WTC11 (cell line): ENCODE measurements at regions not wholly inside any gene's neighbourhood (a gene's known extent, or its start where the extent isn't known, plus 50 kb on each side); places are given as distances from the start of the nearest gene placed in this dataset.

Experiments used
- ATAC-seq: fragments of 200-7000 bp; cut with Tn5 transposase; 2 replicates; pipeline ENCODE4 v1.10.0; 2021; ENCODE audit warnings: mild to moderate bottlenecking, moderate library complexity
- CTCF ChIA-PET: fragments of 300-600 bp; sonication (Branson Sonifier 250); formaldehyde crosslinking; loops from one replicate; lab custom pipeline; 2021; ENCODE audit warnings: antibody characterized with exemption; lab: Charles Lee
- POLR2A ChIA-PET: fragments of 350-600 bp; sonication (Branson Sonifier 250); formaldehyde crosslinking; loops from one replicate; lab custom pipeline; 2021; ENCODE audit warnings: antibody characterized with exemption; lab: Charles Lee
- DNase-seq: peaks from one replicate; pipeline ENCODE4 v3.0.0; 2021; ENCODE audit warnings: low spot score
- H3K27ac Mint-ChIP-seq: 2 replicates; pipeline ENCODE4 v1.8.0; 2021; ENCODE audit warnings: mixed read lengths
- H3K27me3 Mint-ChIP-seq: 2 replicates; pipeline ENCODE4 v1.8.0; 2021; ENCODE audit warnings: low read depth, mild to moderate bottlenecking, moderate library complexity, mixed read lengths
- H3K36me3 Mint-ChIP-seq: 2 replicates; pipeline ENCODE4 v1.8.0; 2021; ENCODE audit warnings: mixed read lengths
- H3K4me1 Mint-ChIP-seq: 2 replicates; pipeline ENCODE4 v1.8.0; 2022; ENCODE audit warnings: mixed read lengths
- H3K4me3 Mint-ChIP-seq: 2 replicates; pipeline ENCODE4 v1.8.0; 2021; ENCODE audit warnings: mild to moderate bottlenecking, moderate library complexity, mixed read lengths
- H3K9me3 Mint-ChIP-seq: 2 replicates; pipeline ENCODE4 v1.8.0; 2021; ENCODE audit warnings: mixed read lengths
- CBFB ChIP-seq: sonication (generic); formaldehyde crosslinking; IDR thresholded peaks from 2 replicates; pipeline ENCODE4 v1.8.1; 2022; ENCODE audit warnings: mild to moderate bottlenecking, low read depth, missing genetic modification reagents
- ELF4 ChIP-seq: sonication (generic); formaldehyde crosslinking; IDR thresholded peaks from 2 replicates; pipeline ENCODE4 v1.8.1; 2022; ENCODE audit warnings: low read depth, mild to moderate bottlenecking, moderate library complexity, missing genetic modification reagents
- ETV6 ChIP-seq: sonication (generic); formaldehyde crosslinking; IDR thresholded peaks from 2 replicates; pipeline ENCODE4 v1.8.1; 2022; ENCODE audit warnings: mild to moderate bottlenecking, missing genetic modification reagents
- FOXP1 ChIP-seq: sonication (generic); formaldehyde crosslinking; IDR thresholded peaks from 2 replicates; pipeline ENCODE4 v1.8.0; 2022; ENCODE audit warnings: missing genetic modification reagents, mild to moderate bottlenecking, moderate library complexity, borderline replicate concordance
- HMGA2 ChIP-seq: fragments of 250-450 bp; sonication (Bioruptor Pico); IDR thresholded peaks from 2 replicates; pipeline ENCODE4 v1.4.0; 2021; ENCODE audit warnings: mild to moderate bottlenecking, moderate library complexity
- NFYB ChIP-seq: sonication (generic); formaldehyde crosslinking; conservative IDR thresholded peaks from 2 replicates; pipeline ENCODE4 v1.8.0; 2022; ENCODE audit warnings: low read depth, missing genetic modification reagents
- ZNF121 ChIP-seq: sonication (generic); formaldehyde crosslinking; IDR thresholded peaks from 2 replicates; pipeline ENCODE4 v1.8.0; 2023; ENCODE audit warnings: missing genetic modification reagents
- ZNF219 ChIP-seq: sonication (generic); formaldehyde crosslinking; IDR thresholded peaks from 2 replicates; pipeline ENCODE4 v1.8.0; 2023; ENCODE audit warnings: missing genetic modification reagents, mild to moderate bottlenecking, borderline replicate concordance
- ZNF416 ChIP-seq: fragments of 250-450 bp; sonication (Bioruptor Pico); IDR thresholded peaks from 2 replicates; pipeline ENCODE4 v1.9.0; 2021; ENCODE audit warnings: mild to moderate bottlenecking, inconsistent platforms
- TF ChIP-seq, protein P1 (sequence below): sonication (generic); formaldehyde crosslinking; IDR thresholded peaks from 2 replicates; pipeline ENCODE4 v1.8.0; 2023; ENCODE audit warnings: missing genetic modification reagents
- TF ChIP-seq, protein P2 (sequence below): fragments of 250-450 bp; sonication (Bioruptor Pico); conservative IDR thresholded peaks from 2 replicates; pipeline ENCODE4 v1.9.0; 2021; ENCODE audit warnings: mild to moderate bottlenecking
- TF ChIP-seq, protein P3 (sequence below): sonication (generic); formaldehyde crosslinking; IDR thresholded peaks from 2 replicates; pipeline ENCODE4 v1.8.0; 2022; ENCODE audit warnings: missing genetic modification reagents
- TF ChIP-seq, protein P4 (sequence below): sonication (generic); formaldehyde crosslinking; IDR thresholded peaks from 2 replicates; pipeline ENCODE4 v1.8.1; 2023; ENCODE audit warnings: mild to moderate bottlenecking, missing genetic modification reagents, moderate library complexity
- TF ChIP-seq, protein P5 (sequence below): sonication (generic); formaldehyde crosslinking; conservative IDR thresholded peaks from 2 replicates; pipeline ENCODE4 v1.8.1; 2023; ENCODE audit warnings: mild to moderate bottlenecking, low read depth, missing genetic modification reagents, moderate library complexity
- TF ChIP-seq, protein P6 (sequence below): sonication (generic); formaldehyde crosslinking; IDR thresholded peaks from 2 replicates; pipeline ENCODE4 v1.8.1; 2022; ENCODE audit warnings: mild to moderate bottlenecking, missing genetic modification reagents, moderate library complexity, borderline replicate concordance
- TF ChIP-seq, protein P7 (sequence below): sonication (generic); formaldehyde crosslinking; IDR thresholded peaks from 2 replicates; pipeline ENCODE4 v1.8.0; 2022; ENCODE audit warnings: mild to moderate bottlenecking, missing genetic modification reagents
- TF ChIP-seq, protein P8 (sequence below): fragments of 250-450 bp; sonication (Bioruptor Pico); IDR thresholded peaks from 2 replicates; pipeline ENCODE4 v2.1.2; 2022; ENCODE audit warnings: mild to moderate bottlenecking, moderate library complexity
- TF ChIP-seq, protein P9 (sequence below): sonication (generic); formaldehyde crosslinking; IDR thresholded peaks from 2 replicates; pipeline ENCODE4 v1.8.0; 2022; ENCODE audit warnings: mild to moderate bottlenecking, missing genetic modification reagents
- TF ChIP-seq, protein P10 (sequence below): sonication (generic); formaldehyde crosslinking; IDR thresholded peaks from 2 replicates; pipeline ENCODE4 v1.8.1; 2022; ENCODE audit warnings: missing genetic modification reagents, borderline replicate concordance

DNA sequence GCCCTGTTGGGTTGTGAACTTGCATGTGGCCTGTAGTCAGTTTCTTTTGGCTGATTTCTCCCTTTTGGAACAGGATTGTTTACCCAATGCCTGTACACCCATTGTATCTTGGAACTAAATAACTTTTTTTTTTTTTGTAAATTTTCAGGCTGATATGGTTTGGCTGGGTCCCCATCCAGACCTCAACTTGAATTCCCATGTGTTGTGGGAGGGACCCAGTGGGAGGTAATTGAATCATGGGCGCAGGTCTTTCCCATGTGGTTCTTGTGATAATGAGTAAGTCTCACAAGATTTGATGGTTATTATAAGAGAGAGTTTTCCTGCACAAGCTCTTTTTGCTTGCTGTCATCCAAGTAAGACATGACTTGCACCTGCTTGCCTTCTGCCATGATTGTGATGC, 253.8 kb upstream of the GBE1 start:
- Mint-ChIP-seq H3K36me3 (peaks cover 32% of the 10 kb centered on the region), H3K4me3 (no peak overlapping the region), H3K27ac (no peak overlapping the region), H3K9me3 (peaks cover 61% of the 10 kb centered on the region)
- no peak for ATAC-seq
- no peak for DNase-seq
- CTCF ChIA-PET, result no interaction called here
- POLR2A ChIA-PET, result no interaction called here
- TF ChIP-seq HMGA2 (no peak), FOXP1 (CRISPR knock-in tag) (no peak), ZNF121 (CRISPR knock-in tag) (no peak), ELF4 (CRISPR knock-in tag) (no peak), ETV6 (CRISPR knock-in tag) (no peak), NFYB (CRISPR knock-in tag) (no peak), CBFB (CRISPR knock-in tag) (no peak), ZNF416 (CRISPR knock-in tag) (no peak), ZNF219 (CRISPR knock-in tag) (no peak)
- TF ChIP-seq, protein P1, sequence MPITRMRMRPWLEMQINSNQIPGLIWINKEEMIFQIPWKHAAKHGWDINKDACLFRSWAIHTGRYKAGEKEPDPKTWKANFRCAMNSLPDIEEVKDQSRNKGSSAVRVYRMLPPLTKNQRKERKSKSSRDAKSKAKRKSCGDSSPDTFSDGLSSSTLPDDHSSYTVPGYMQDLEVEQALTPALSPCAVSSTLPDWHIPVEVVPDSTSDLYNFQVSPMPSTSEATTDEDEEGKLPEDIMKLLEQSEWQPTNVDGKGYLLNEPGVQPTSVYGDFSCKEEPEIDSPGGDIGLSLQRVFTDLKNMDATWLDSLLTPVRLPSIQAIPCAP (CRISPR knock-in tag), result no peak
- TF ChIP-seq, protein P2, sequence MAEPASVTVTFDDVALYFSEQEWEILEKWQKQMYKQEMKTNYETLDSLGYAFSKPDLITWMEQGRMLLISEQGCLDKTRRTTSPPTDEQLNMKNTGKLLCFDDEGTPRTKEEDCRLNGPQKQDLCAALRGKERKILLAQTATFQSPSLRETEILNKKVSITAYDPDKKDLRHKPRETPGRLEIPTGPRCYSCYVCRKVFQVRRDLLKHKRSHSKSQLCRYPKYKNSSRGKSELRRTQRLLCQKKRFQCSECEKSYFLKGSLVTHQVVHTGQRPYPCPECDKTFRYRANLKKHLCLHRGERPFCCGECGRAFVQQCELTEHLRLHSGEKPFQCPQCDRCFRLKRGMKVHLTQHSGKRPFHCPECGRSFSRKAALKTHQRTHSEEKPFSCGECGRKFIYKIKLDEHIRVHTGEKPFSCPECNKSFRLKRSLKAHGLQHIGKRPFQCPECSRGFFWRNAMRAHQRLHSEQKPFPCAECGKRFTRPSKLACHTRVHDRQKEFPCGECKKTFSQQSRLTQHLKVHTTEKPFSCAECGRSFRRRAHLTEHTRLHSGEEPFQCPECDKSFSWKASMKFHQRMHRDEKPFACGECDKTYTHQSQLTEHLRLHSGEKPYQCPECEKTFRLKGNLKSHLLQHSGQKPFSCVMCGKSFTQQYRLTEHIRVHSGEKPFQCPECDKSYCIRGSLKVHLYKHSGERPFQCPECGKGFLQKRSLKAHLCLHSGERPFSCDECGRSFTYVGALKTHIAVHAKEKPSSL (CRISPR knock-in tag), result no peak
- TF ChIP-seq, protein P3, sequence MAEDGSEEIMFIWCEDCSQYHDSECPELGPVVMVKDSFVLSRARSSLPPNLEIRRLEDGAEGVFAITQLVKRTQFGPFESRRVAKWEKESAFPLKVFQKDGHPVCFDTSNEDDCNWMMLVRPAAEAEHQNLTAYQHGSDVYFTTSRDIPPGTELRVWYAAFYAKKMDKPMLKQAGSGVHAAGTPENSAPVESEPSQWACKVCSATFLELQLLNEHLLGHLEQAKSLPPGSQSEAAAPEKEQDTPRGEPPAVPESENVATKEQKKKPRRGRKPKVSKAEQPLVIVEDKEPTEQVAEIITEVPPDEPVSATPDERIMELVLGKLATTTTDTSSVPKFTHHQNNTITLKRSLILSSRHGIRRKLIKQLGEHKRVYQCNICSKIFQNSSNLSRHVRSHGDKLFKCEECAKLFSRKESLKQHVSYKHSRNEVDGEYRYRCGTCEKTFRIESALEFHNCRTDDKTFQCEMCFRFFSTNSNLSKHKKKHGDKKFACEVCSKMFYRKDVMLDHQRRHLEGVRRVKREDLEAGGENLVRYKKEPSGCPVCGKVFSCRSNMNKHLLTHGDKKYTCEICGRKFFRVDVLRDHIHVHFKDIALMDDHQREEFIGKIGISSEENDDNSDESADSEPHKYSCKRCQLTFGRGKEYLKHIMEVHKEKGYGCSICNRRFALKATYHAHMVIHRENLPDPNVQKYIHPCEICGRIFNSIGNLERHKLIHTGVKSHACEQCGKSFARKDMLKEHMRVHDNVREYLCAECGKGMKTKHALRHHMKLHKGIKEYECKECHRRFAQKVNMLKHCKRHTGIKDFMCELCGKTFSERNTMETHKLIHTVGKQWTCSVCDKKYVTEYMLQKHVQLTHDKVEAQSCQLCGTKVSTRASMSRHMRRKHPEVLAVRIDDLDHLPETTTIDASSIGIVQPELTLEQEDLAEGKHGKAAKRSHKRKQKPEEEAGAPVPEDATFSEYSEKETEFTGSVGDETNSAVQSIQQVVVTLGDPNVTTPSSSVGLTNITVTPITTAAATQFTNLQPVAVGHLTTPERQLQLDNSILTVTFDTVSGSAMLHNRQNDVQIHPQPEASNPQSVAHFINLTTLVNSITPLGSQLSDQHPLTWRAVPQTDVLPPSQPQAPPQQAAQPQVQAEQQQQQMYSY (CRISPR knock-in tag), result no peak
- TF ChIP-seq, protein P4, sequence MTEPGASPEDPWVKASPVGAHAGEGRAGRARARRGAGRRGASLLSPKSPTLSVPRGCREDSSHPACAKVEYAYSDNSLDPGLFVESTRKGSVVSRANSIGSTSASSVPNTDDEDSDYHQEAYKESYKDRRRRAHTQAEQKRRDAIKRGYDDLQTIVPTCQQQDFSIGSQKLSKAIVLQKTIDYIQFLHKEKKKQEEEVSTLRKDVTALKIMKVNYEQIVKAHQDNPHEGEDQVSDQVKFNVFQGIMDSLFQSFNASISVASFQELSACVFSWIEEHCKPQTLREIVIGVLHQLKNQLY (CRISPR knock-in tag), result no peak
- TF ChIP-seq, protein P5, sequence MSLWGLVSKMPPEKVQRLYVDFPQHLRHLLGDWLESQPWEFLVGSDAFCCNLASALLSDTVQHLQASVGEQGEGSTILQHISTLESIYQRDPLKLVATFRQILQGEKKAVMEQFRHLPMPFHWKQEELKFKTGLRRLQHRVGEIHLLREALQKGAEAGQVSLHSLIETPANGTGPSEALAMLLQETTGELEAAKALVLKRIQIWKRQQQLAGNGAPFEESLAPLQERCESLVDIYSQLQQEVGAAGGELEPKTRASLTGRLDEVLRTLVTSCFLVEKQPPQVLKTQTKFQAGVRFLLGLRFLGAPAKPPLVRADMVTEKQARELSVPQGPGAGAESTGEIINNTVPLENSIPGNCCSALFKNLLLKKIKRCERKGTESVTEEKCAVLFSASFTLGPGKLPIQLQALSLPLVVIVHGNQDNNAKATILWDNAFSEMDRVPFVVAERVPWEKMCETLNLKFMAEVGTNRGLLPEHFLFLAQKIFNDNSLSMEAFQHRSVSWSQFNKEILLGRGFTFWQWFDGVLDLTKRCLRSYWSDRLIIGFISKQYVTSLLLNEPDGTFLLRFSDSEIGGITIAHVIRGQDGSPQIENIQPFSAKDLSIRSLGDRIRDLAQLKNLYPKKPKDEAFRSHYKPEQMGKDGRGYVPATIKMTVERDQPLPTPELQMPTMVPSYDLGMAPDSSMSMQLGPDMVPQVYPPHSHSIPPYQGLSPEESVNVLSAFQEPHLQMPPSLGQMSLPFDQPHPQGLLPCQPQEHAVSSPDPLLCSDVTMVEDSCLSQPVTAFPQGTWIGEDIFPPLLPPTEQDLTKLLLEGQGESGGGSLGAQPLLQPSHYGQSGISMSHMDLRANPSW (CRISPR knock-in tag), result no peak
- TF ChIP-seq, protein P6, sequence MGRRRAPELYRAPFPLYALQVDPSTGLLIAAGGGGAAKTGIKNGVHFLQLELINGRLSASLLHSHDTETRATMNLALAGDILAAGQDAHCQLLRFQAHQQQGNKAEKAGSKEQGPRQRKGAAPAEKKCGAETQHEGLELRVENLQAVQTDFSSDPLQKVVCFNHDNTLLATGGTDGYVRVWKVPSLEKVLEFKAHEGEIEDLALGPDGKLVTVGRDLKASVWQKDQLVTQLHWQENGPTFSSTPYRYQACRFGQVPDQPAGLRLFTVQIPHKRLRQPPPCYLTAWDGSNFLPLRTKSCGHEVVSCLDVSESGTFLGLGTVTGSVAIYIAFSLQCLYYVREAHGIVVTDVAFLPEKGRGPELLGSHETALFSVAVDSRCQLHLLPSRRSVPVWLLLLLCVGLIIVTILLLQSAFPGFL (CRISPR knock-in tag), result no peak
- TF ChIP-seq, protein P7, sequence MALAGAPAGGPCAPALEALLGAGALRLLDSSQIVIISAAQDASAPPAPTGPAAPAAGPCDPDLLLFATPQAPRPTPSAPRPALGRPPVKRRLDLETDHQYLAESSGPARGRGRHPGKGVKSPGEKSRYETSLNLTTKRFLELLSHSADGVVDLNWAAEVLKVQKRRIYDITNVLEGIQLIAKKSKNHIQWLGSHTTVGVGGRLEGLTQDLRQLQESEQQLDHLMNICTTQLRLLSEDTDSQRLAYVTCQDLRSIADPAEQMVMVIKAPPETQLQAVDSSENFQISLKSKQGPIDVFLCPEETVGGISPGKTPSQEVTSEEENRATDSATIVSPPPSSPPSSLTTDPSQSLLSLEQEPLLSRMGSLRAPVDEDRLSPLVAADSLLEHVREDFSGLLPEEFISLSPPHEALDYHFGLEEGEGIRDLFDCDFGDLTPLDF (CRISPR knock-in tag), result no peak
- TF ChIP-seq, protein P8, sequence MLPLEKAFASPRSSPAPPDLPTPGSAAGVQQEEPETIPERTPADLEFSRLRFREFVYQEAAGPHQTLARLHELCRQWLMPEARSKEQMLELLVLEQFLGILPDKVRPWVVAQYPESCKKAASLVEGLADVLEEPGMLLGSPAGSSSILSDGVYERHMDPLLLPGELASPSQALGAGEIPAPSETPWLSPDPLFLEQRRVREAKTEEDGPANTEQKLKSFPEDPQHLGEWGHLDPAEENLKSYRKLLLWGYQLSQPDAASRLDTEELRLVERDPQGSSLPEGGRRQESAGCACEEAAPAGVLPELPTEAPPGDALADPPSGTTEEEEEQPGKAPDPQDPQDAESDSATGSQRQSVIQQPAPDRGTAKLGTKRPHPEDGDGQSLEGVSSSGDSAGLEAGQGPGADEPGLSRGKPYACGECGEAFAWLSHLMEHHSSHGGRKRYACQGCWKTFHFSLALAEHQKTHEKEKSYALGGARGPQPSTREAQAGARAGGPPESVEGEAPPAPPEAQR (CRISPR knock-in tag), result no peak
- TF ChIP-seq, protein P9, sequence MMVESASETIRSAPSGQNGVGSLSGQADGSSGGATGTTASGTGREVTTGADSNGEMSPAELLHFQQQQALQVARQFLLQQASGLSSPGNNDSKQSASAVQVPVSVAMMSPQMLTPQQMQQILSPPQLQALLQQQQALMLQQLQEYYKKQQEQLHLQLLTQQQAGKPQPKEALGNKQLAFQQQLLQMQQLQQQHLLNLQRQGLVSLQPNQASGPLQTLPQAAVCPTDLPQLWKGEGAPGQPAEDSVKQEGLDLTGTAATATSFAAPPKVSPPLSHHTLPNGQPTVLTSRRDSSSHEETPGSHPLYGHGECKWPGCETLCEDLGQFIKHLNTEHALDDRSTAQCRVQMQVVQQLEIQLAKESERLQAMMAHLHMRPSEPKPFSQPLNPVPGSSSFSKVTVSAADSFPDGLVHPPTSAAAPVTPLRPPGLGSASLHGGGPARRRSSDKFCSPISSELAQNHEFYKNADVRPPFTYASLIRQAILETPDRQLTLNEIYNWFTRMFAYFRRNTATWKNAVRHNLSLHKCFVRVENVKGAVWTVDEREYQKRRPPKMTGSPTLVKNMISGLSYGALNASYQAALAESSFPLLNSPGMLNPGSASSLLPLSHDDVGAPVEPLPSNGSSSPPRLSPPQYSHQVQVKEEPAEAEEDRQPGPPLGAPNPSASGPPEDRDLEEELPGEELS (CRISPR knock-in tag), result no peak
- TF ChIP-seq, protein P10, sequence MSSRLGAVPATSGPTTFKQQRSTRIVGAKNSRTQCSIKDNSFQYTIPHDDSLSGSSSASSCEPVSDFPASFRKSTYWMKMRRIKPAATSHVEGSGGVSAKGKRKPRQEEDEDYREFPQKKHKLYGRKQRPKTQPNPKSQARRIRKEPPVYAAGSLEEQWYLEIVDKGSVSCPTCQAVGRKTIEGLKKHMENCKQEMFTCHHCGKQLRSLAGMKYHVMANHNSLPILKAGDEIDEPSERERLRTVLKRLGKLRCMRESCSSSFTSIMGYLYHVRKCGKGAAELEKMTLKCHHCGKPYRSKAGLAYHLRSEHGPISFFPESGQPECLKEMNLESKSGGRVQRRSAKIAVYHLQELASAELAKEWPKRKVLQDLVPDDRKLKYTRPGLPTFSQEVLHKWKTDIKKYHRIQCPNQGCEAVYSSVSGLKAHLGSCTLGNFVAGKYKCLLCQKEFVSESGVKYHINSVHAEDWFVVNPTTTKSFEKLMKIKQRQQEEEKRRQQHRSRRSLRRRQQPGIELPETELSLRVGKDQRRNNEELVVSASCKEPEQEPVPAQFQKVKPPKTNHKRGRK (CRISPR knock-in tag), result no peak
- TF ChIP-seq, all 79 proteins: peak for 0
- H3K4me1 Mint-ChIP-seq, result no peaks in the 10 kb centered on the region
- no peaks in the 10 kb centered on the region for H3K27me3 Mint-ChIP-seq
